ENCODE measurements at regions not wholly inside any gene's neighbourhood (a gene's known extent, or its start where the extent isn't known, plus 50 kb on each side); places are given as distances from the start of the nearest gene placed in this dataset.

GRCh38 chr1:169024255-169024654 is 82.2 kb upstream of the ATP1B1 start:
- no peak overlapping the region for H3K4me3 Mint-ChIP-seq
- no peak overlapping the region for H3K27ac ChIP-seq (ENCODE audit: low read depth, low read length)

GRCh38 chr1:169024800-169025271 is 81.7 kb upstream of the ATP1B1 start:
- no peak for TF ChIP-seq CTCF (conservative IDR thresholded peaks at IDR 0.05)
- no peak overlapping the region for H3K27ac Mint-ChIP-seq
- H3K4me1 ChIP-seq (ENCODE audit: control insufficient read depth, insufficient read depth, low read length), result no peaks in the 10 kb centered on the region
- H3K36me3 Mint-ChIP-seq (ENCODE audit: low read depth), result no peaks in the 10 kb centered on the region
- H3K27me3 ChIP-seq (ENCODE audit: control insufficient read depth, insufficient read depth, low read length, poor library complexity, severe bottlenecking), result no peaks in the 10 kb centered on the region
- WGBS, 2 experiments (ENCODE audit: insufficient coverage in 1 of 2, insufficient read length in 1 of 2), result 78 to 93% methylated on average over 1 of the region's 1 CpG
- no peak overlapping the region for H3K27ac ChIP-seq (ENCODE audit: low read depth, low read length)
- no peaks in the 10 kb centered on the region for H3K9me3 ChIP-seq (ENCODE audit: control insufficient read depth, low read length)
- H3K9me3 Mint-ChIP-seq, result no peaks in the 10 kb centered on the region
- no peak for DNase-seq
- peaks cover 4% of the 10 kb centered on the region for H3K4me1 Mint-ChIP-seq
- H3K36me3 ChIP-seq (ENCODE audit: control insufficient read depth, insufficient read depth, low read length), result no peaks in the 10 kb centered on the region
- no peak overlapping the region for H3K4me3 ChIP-seq (ENCODE audit: low read length)
- no peak overlapping the region for H3K4me3 Mint-ChIP-seq
- no peak overlapping the region for H3K9ac ChIP-seq (ENCODE audit: extremely low read depth, low read length, poor library complexity, severe bottlenecking)
- peaks cover 2% of the 10 kb centered on the region for H3K27me3 Mint-ChIP-seq (ENCODE audit: insufficient read depth)

More at GRCh38 chr1:169024255-169024654, 82.2 kb upstream of the ATP1B1 start:
- H3K27ac Mint-ChIP-seq, result no peak overlapping the region
- Histone ChIP-seq H3K9me3 (ENCODE audit: control insufficient read depth, low read length) (no peaks in the 10 kb centered on the region), H3K36me3 (ENCODE audit: control insufficient read depth, insufficient read depth, low read length) (no peaks in the 10 kb centered on the region), H3K27me3 (ENCODE audit: control insufficient read depth, insufficient read depth, low read length, poor library complexity, severe bottlenecking) (no peaks in the 10 kb centered on the region), H3K4me3 (ENCODE audit: low read length) (no peak overlapping the region), H3K4me1 (ENCODE audit: control insufficient read depth, insufficient read depth, low read length) (no peaks in the 10 kb centered on the region), H3K9ac (ENCODE audit: extremely low read depth, low read length, poor library complexity, severe bottlenecking) (no peak overlapping the region)
- H3K27me3 Mint-ChIP-seq (ENCODE audit: insufficient read depth), result peaks cover 4% of the 10 kb centered on the region
- H3K36me3 Mint-ChIP-seq (ENCODE audit: low read depth), result no peaks in the 10 kb centered on the region
- TF ChIP-seq CTCF (conservative IDR thresholded peaks at IDR 0.05), result no peak
- H3K4me1 Mint-ChIP-seq, result peaks cover 4% of the 10 kb centered on the region
- H3K9me3 Mint-ChIP-seq, result no peaks in the 10 kb centered on the region
- DNase-seq, result no peak

GRCh38 chr1:169025412-169025811 is 81.1 kb upstream of the ATP1B1 start:
- H3K9me3 ChIP-seq (ENCODE audit: control insufficient read depth, low read length), result no peaks in the 10 kb centered on the region

More at GRCh38 chr1:169025412-169025811, 81.1 kb upstream of the ATP1B1 start:
- Histone ChIP-seq H3K36me3 (ENCODE audit: control insufficient read depth, insufficient read depth, low read length) (no peaks in the 10 kb centered on the region), H3K9ac (ENCODE audit: extremely low read depth, low read length, poor library complexity, severe bottlenecking) (no peak overlapping the region), H3K4me3 (ENCODE audit: low read length) (no peak overlapping the region), H3K27ac (ENCODE audit: low read depth, low read length) (no peak overlapping the region), H3K27me3 (ENCODE audit: control insufficient read depth, insufficient read depth, low read length, poor library complexity, severe bottlenecking) (no peaks in the 10 kb centered on the region), H3K4me1 (ENCODE audit: control insufficient read depth, insufficient read depth, low read length) (no peaks in the 10 kb centered on the region)
- Mint-ChIP-seq H3K4me3 (no peak overlapping the region), H3K27ac (no peak overlapping the region), H3K27me3 (ENCODE audit: insufficient read depth) (peaks cover 2% of the 10 kb centered on the region), H3K36me3 (ENCODE audit: low read depth) (no peaks in the 10 kb centered on the region), H3K9me3 (no peaks in the 10 kb centered on the region), H3K4me1 (peaks cover 4% of the 10 kb centered on the region)
- WGBS, 2 experiments (ENCODE audit: insufficient coverage in 1 of 2, insufficient read length in 1 of 2), result no CpG with 5 or more reads among the region's 1 CpG
- DNase-seq, result no peak
- TF ChIP-seq CTCF (conservative IDR thresholded peaks at IDR 0.05), result no peak

Measured in endodermal cell (in vitro differentiated cells).